HG03159 (cell line): ENCODE measurements at regions not wholly inside any gene's neighbourhood (a gene's known extent, or its start where the extent isn't known, plus 50 kb on each side); places are given as distances from the start of the nearest gene placed in this dataset.
A peak's percentile ranks its signal among the peaks of the same experiment; 100 is the strongest.

ENCODE experiments used
- ATAC-seq: cut with Tn5 transposase; IDR thresholded peaks from one replicate; pipeline ENCODE4 v1.9.1; 2021; ENCODE audit warnings: mild to moderate bottlenecking, moderate library complexity; ENCODE audit not compliant: unreplicated experiment

- no peak for ATAC-seq
Observed at GRCh38 chr5:161042443-161042842, 190.4 kb upstream of the ATP10B start.

- no peak for ATAC-seq
Observed at GRCh38 chr5:161040818-161041217, 188.8 kb upstream of the ATP10B start.

- no peak for ATAC-seq
Observed at GRCh38 chr5:161036296-161036695, 184.3 kb upstream of the ATP10B start.

GRCh38 chr5:161034451-161034850 lies 182.4 kb upstream of the ATP10B start:
- no peak for ATAC-seq

GRCh38 chr5:161030229-161030628 lies 178.2 kb upstream of the ATP10B start:
- no peak for ATAC-seq

GRCh38 chr5:161027763-161028162 lies 175.8 kb upstream of the ATP10B start:
- ATAC-seq, result no peak

GRCh38 chr5:161023551-161023950 lies 171.5 kb upstream of the ATP10B start:
- ATAC-seq, result no peak

- no peak for ATAC-seq
Observed at GRCh38 chr5:161022151-161022550, 170.1 kb upstream of the ATP10B start.

- no peak for ATAC-seq
Observed at GRCh38 chr5:161009817-161010216, 157.8 kb upstream of the ATP10B start.

GRCh38 chr5:161009194-161009593 lies 157.2 kb upstream of the ATP10B start:
- no peak for ATAC-seq

- no peak for ATAC-seq
Observed at GRCh38 chr5:161007879-161008278, 155.9 kb upstream of the ATP10B start.

GRCh38 chr5:161002571-161003074 lies 150.6 kb upstream of the ATP10B start:
- ATAC-seq, result no peak

GRCh38 chr5:161001604-161002003 lies 149.6 kb upstream of the ATP10B start:
- peak; percentile 85 for ATAC-seq

GRCh38 chr5:161001142-161001541 lies 149.1 kb upstream of the ATP10B start:
- ATAC-seq, result peak; percentile 69

GRCh38 chr5:160991205-160991604 lies 139.2 kb upstream of the ATP10B start:
- ATAC-seq, result no peak

- no peak for ATAC-seq
Observed at GRCh38 chr5:160979385-160979784, 127.4 kb upstream of the ATP10B start.

GRCh38 chr5:160978944-160979343 lies 126.9 kb upstream of the ATP10B start:
- no peak for ATAC-seq

- ATAC-seq, result no peak
Observed at GRCh38 chr5:160976181-160976580, 124.2 kb upstream of the ATP10B start.

- peak; percentile 53 for ATAC-seq
Observed at GRCh38 chr5:160970605-160971191, 118.7 kb upstream of the ATP10B start.

GRCh38 chr5:160969645-160970044 lies 117.6 kb upstream of the ATP10B start:
- ATAC-seq, result no peak

- no peak for ATAC-seq
Observed at GRCh38 chr5:160968480-160968879, 116.5 kb upstream of the ATP10B start.

- no peak for ATAC-seq
Observed at GRCh38 chr5:160966921-160967320, 114.9 kb upstream of the ATP10B start.

GRCh38 chr5:160961761-160962160 lies 109.8 kb upstream of the ATP10B start:
- ATAC-seq, result no peak
